ENCODE measurements at regions not wholly inside any gene's neighbourhood (a gene's known extent, or its start where the extent isn't known, plus 50 kb on each side); places are given as distances from the start of the nearest gene placed in this dataset.

- TF ChIP-seq CTCF (IDR thresholded peaks at IDR 0.05) = no peak
- TF ChIP-seq ZFX (IDR thresholded peaks at IDR 0.05; ENCODE audit: borderline replicate concordance) = no peak
Observed at GRCh38 chr17:13070732-13071131, 52.9 kb upstream of the ELAC2 start.
